Ishikawa (cell line): ENCODE measurements at regions not wholly inside any gene's neighbourhood (a gene's known extent, or its start where the extent isn't known, plus 50 kb on each side); places are given as distances from the start of the nearest gene placed in this dataset.
A peak's percentile ranks its signal among the peaks of the same experiment; 100 is the strongest.

Source experiments
- CEBPB ChIP-seq: IDR thresholded peaks from 2 replicates; pipeline ENCODE4 v1.6.1; 2012
- CREB1 ChIP-seq: IDR thresholded peaks from 2 replicates; pipeline ENCODE4 v1.6.1; 2012; ENCODE audit warnings: low read depth
- EGR1 ChIP-seq: IDR thresholded peaks from 2 replicates; pipeline ENCODE4 v1.6.1; 2012
- EP300 ChIP-seq: IDR thresholded peaks from 2 replicates; pipeline ENCODE4 v1.6.1; 2012; ENCODE audit warnings: borderline replicate concordance
- FOXM1 ChIP-seq: IDR thresholded peaks from 2 replicates; pipeline ENCODE4 v1.6.1; 2012; ENCODE audit warnings: low read depth, borderline replicate concordance
- NFIC ChIP-seq: IDR thresholded peaks from 2 replicates; pipeline ENCODE4 v1.6.1; 2012
- RAD21 ChIP-seq: IDR thresholded peaks from 2 replicates; pipeline ENCODE4 v1.6.1; 2012; ENCODE audit warnings: low read depth
- REST ChIP-seq: IDR thresholded peaks from 2 replicates; pipeline ENCODE4 v1.6.1; 2012; ENCODE audit warnings: low read depth, mild to moderate bottlenecking
- TAF1 ChIP-seq: IDR thresholded peaks from 2 replicates; pipeline ENCODE4 v1.6.1; 2012; ENCODE audit warnings: low read depth, mild to moderate bottlenecking
- TCF12 ChIP-seq: IDR thresholded peaks from 2 replicates; pipeline ENCODE4 v1.6.1; 2012; ENCODE audit warnings: low read depth
- TEAD4 ChIP-seq: IDR thresholded peaks from 2 replicates; pipeline ENCODE4 v1.6.1; 2012
- USF1 ChIP-seq: IDR thresholded peaks from 2 replicates; pipeline ENCODE4 v1.6.1; 2012
- YY1 ChIP-seq: IDR thresholded peaks from 2 replicates; pipeline ENCODE4 v1.6.1; 2012; ENCODE audit warnings: low read depth
- ZBTB7A ChIP-seq: IDR thresholded peaks from 2 replicates; pipeline ENCODE4 v1.6.1; 2012; ENCODE audit warnings: low read depth
- TF ChIP-seq, protein P1 (sequence below): IDR thresholded peaks from 2 replicates; pipeline ENCODE4 v1.6.1; 2012

GRCh38 chr12:13880613-13881012, 100.8 kb downstream of the GRIN2B start:
- TF ChIP-seq CREB1: no peak

DNA sequence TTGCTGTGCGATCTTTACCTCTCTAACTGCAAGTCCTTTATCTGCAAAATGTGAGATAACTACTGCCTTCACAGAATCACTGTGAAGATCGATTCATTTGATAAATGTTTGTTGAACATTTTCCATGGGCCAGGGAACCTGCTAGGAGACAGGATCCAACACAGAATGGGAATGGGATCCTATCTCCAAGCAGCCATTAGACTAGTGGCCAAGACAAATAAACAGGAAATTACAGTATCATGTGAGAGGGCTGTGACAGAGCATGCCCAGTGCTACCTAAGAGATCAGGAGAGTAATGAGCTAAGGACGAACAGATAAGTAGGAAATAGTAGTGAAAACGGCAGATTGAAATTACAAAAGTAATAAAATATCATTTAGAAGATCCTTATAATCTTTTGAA, 105.7 kb downstream of the GRIN2B start:
- TF ChIP-seq EP300: no peak
- no peak for TF ChIP-seq FOXM1
- TF ChIP-seq CREB1: no peak
- TF ChIP-seq YY1: no peak

- no peak for TF ChIP-seq REST
- TF ChIP-seq CEBPB: no peak
- no peak for TF ChIP-seq FOXM1
- TF ChIP-seq YY1: no peak
- no peak for TF ChIP-seq EGR1
- no peak for TF ChIP-seq TEAD4
- TF ChIP-seq, protein P1, sequence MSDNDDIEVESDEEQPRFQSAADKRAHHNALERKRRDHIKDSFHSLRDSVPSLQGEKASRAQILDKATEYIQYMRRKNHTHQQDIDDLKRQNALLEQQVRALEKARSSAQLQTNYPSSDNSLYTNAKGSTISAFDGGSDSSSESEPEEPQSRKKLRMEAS: no peak
- no peak for TF ChIP-seq CREB1
- TF ChIP-seq TCF12: no peak
- TF ChIP-seq RAD21: no peak
- TF ChIP-seq TAF1: no peak
- no peak for TF ChIP-seq EP300
- TF ChIP-seq NFIC: no peak
- no peak for TF ChIP-seq USF1
Observed at GRCh38 chr12:13870255-13870654, 111.1 kb downstream of the GRIN2B start.

- TF ChIP-seq RAD21: peak; percentile 86
- no peak for TF ChIP-seq ZBTB7A
Observed at GRCh38 chr12:13864081-13864673, 117.2 kb downstream of the GRIN2B start.

DNA sequence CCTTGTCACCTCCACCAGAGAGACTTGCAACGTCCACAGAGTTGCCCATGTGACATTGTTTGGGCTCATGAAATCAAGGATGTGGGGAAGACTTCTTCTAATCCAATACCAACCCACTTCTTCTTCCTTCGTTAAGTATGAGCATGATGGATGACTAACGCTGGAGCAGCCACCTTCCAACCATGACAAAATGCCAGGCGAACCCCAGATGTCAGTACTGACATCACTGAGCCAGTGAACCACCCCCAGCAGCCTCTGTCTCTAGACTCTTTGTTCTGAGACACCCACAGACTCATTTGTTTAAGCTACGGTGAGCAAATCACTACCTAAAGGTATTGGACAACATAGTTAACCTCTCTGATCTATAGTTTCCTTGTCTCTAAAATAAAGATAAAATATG, 123.7 kb downstream of the GRIN2B start:
- TF ChIP-seq FOXM1 (no peak), TCF12 (no peak), TEAD4 (no peak), CEBPB (no peak), REST (no peak), CREB1 (no peak), USF1 (no peak), RAD21 (no peak), YY1 (no peak), EP300 (no peak), EGR1 (no peak), ZBTB7A (no peak), TAF1 (no peak)
- TF ChIP-seq, protein P1: no peak

- no peak for TF ChIP-seq EP300
- TF ChIP-seq CREB1: no peak
- TF ChIP-seq, protein P1: no peak
- no peak for TF ChIP-seq RAD21
- no peak for TF ChIP-seq TEAD4
- TF ChIP-seq USF1: no peak
- no peak for TF ChIP-seq TAF1
- TF ChIP-seq REST: no peak
- TF ChIP-seq YY1: no peak
- no peak for TF ChIP-seq ZBTB7A
- no peak for TF ChIP-seq FOXM1
- TF ChIP-seq TCF12: no peak
- TF ChIP-seq NFIC: no peak
- TF ChIP-seq EGR1: no peak
- TF ChIP-seq CEBPB: no peak
Observed at GRCh38 chr12:13853471-13853870, 127.9 kb downstream of the GRIN2B start.
